ENCODE measurements at regions not wholly inside any gene's neighbourhood (a gene's known extent, or its start where the extent isn't known, plus 50 kb on each side); places are given as distances from the start of the nearest gene placed in this dataset.

DNA sequence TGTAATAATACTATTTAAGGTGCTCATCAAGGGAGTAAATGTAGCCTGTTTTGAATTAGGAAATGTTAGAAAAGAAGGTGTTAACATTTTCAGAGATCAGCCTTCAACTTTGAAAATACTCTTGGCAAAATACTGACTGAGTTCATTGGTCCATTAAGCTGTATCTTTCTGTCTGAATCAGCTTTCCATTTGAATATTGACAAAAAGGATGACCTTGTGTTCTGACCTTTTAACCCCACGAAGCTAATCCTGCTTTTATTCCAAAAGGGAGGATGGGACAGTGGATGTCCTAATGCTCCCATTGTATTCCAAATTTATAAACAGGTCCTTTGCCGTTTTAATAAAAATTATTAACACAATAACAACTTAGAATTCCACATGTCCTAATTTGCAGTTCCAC, 259.7 kb upstream of the NRIP1 start:
- H3T11ph ChIP-seq (ENCODE audit: low read length): no peak overlapping the region
- H3K9ac ChIP-seq (ENCODE audit: extremely low read depth, insufficient read length, low read length): no peak overlapping the region
- H3K23ac ChIP-seq (ENCODE audit: insufficient read length, low read depth, low read length): no peak overlapping the region
- H3K79me2 ChIP-seq (ENCODE audit: insufficient read depth, low read length): no peaks in the 10 kb centered on the region
- no peaks in the 10 kb centered on the region for H3K36me3 Mint-ChIP-seq (ENCODE audit: insufficient read depth in 1 of 3, low read depth in 3 of 3)
- H3K4me2 ChIP-seq (ENCODE audit: insufficient read depth, insufficient read length, low read length): no peak overlapping the region
- no peak for TF ChIP-seq CTCF (conservative IDR thresholded peaks at IDR 0.05)
- no peaks in the 10 kb centered on the region for H3K9me3 Mint-ChIP-seq
- no peaks in the 10 kb centered on the region for H3K9me3 ChIP-seq (ENCODE audit: control insufficient read depth, low read depth, low read length)
- H4K8ac ChIP-seq (replicated peaks; ENCODE audit: insufficient read length, low read depth, low read length): no peak overlapping the region
- no peak overlapping the region for H2BK15ac ChIP-seq (ENCODE audit: low read depth, low read length)
- H3K4me3 Mint-ChIP-seq: no peak overlapping the region
- H3K14ac ChIP-seq (ENCODE audit: insufficient read depth, low read length): no peak overlapping the region
- no peaks in the 10 kb centered on the region for H3K27me3 ChIP-seq (ENCODE audit: insufficient read depth, low read length)
- H3K4me1 ChIP-seq (ENCODE audit: insufficient read depth, low read length): no peaks in the 10 kb centered on the region
- H3K56ac ChIP-seq (ENCODE audit: insufficient read length, low read depth, low read length): no peak overlapping the region
- no peak overlapping the region for H2BK20ac ChIP-seq (ENCODE audit: low read depth, low read length, poor library complexity, severe bottlenecking)
- H4K5ac ChIP-seq (ENCODE audit: insufficient read length, low read depth, low read length): no peak overlapping the region
- no peaks in the 10 kb centered on the region for H4K20me1 ChIP-seq (ENCODE audit: control insufficient read depth, insufficient read depth, insufficient read length)
- no peaks in the 10 kb centered on the region for H3K79me1 ChIP-seq (ENCODE audit: insufficient read depth, low read depth, low read length, poor library complexity, severe bottlenecking)
- WGBS (ENCODE audit: extremely low coverage, insufficient read length, low lambda C conversion rate): no CpG with 5 or more reads among the region's 2 CpGs
- H3K18ac ChIP-seq (ENCODE audit: insufficient read length, low read depth, low read length): no peak overlapping the region
- no peak overlapping the region for H2BK12ac ChIP-seq (ENCODE audit: insufficient read length, low read depth, low read length)
- no peaks in the 10 kb centered on the region for H3K27me3 Mint-ChIP-seq (ENCODE audit: low read depth)
- peaks cover 0 to 6% of the 10 kb centered on the region in 2 experiments; a peak in 3 of 4 replicates for H3K4me1 Mint-ChIP-seq
- no peak overlapping the region for H2BK120ac ChIP-seq (ENCODE audit: low read depth, low read length, poor library complexity, severe bottlenecking)
- no peak overlapping the region for H2AK5ac ChIP-seq (ENCODE audit: insufficient read length, low read length)
- H2BK5ac ChIP-seq (ENCODE audit: insufficient read length, low read length): no peak overlapping the region
- no peak overlapping the region for H3K4ac ChIP-seq (ENCODE audit: low read depth, low read length)
- H3K23me2 ChIP-seq (ENCODE audit: insufficient read length, low read depth, low read length, poor library complexity, severe bottlenecking): no peaks in the 10 kb centered on the region
- H3K27ac Mint-ChIP-seq: no peak overlapping the region
- H4K91ac ChIP-seq (ENCODE audit: insufficient read length, low read depth, low read length): no peak overlapping the region
- no peak for DNase-seq
- H2AFZ ChIP-seq (ENCODE audit: low read length): no peak overlapping the region
- H3K27ac ChIP-seq (ENCODE audit: insufficient read length, low read depth, low read length): no peak overlapping the region
